HG03025 (cell line): ENCODE measurements at regions not wholly inside any gene's neighbourhood (a gene's known extent, or its start where the extent isn't known, plus 50 kb on each side); places are given as distances from the start of the nearest gene placed in this dataset.

ENCODE experiments used
- ATAC-seq: cut with Tn5 transposase; IDR thresholded peaks from one replicate; pipeline ENCODE4 v1.9.1; 2021; ENCODE audit warnings: mild to moderate bottlenecking, moderate library complexity; ENCODE audit not compliant: unreplicated experiment, low FRiP score

DNA sequence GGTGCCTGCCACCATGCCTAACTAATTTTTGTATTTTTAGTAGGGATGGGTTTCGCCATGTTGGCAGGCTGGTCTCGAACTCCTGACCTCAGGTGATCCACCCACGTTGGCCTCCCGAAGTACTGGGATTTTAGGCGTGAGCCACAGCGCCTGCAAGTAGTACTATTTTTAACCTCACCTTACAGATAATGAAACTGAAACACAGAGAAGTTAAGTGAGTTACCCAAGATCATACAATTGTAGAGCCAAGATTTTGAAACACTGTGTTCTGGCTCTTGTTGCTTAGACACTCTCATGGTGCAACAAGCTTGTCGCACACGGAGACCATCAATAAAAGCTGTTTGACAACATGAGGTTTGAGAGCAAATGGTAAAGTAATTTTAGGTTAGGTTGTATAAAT lies 159.1 kb upstream of the LMNTD1 start:
- no peak for ATAC-seq

DNA sequence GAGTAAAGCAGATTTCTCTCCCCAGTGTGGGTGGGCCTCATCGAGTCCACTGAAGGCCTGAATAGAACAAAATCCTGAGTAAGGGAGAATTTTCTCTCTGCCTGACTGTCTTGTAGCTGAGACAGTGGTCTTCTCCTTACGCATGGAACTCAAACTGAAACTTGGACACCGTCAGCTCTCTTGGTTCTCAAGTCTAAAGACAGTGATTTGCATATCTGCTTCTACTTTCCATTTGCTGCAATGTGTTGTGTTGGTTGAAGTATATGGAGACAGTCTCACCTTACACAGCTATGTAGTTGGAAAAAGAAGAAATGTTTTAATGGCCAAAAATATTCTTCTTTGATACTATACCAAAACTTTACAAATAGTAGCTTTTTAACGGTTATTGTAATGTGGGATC lies 160.2 kb upstream of the LMNTD1 start:
- ATAC-seq = peak; percentile 100

DNA sequence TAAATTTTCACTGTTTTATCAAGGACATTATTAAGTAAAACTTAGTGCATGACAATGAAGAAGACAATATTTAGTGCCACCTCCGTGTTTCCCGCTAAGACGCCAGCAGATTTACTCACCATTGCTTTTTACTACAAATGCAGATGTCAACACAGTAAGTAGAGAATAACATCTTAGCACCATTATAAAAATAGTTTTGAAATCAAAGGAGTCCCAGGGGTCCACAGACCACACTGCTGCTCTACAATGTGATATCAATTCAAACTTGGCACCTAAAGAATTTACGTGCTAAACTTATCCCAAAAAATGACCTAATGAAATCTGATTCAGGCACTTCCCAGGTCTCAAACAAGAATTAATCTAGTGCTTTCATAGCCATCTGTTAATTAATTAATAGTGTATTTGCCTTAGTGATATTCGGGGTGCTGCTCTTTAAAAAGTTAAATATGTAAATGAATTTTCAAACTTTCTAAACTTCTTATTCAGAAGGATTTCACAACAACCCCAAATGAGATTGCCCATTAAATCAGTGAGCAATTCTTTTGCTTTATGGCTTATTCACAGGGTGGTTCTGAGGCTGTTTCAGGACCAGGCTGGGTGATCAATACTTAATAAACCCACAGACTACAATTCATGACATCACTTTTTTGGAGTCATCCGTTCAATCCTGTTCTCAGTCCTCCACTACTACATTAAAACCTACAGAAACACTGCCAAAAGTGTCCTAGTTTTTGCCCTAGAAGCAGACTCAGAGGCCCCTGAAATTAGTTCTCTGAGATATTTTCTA lies 161.3 kb upstream of the LMNTD1 start:
- no peak for ATAC-seq

DNA sequence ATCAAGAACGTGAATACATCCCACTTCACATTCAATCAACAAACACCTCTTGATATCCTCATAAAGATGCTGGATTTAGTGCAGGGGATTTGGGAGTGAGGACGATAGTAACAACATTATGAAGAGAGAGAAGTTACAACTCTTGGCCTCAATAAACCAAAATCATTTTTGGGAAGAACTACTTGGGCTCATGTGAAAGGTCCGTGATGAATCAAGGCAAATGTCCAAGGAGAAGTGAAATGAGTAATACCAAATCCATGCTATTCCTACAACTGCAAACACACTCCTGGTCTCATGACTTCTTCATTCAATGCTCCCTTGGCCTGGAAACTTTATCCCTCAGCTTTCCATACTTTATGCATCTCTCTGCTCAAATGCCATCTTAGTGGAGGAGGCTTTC lies 162.0 kb upstream of the LMNTD1 start:
- no peak for ATAC-seq

DNA sequence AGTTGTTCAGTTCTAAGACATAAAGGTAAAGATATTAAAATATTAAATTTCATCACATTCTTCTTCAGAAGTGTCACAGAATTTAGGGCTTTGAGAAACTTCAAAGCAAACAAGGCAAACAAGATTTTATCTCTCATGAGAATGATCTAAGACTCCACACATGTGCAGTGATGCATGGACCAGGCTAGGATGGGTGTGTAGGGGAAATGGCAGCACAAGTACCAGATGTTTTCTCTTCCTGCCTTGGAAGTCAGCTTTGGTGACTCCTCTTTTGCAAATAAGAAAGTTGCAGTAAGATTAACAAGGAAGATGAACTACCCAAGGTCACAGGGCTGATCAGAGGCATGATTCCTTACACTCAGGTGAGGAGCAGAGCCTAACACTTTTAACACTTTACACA lies 163.8 kb upstream of the LMNTD1 start:
- no peak for ATAC-seq

DNA sequence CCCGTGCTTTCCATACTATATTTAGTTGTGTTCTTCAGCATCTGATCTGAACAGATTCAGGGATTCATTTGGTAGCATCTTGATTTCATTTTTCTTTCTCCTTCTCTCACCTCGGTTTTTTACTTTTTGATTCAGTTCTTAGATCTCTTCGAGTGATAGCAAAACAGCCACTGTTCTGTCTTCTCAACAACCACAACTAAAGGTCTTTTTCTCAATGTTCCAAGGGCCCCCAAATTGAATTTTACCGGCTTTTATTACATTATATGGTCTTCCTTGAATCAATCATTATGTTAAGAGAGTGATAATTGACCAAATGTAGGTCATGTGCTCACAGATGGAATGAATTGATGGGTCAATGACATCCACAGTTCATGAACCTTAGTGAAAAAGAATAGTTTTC lies 164.5 kb upstream of the LMNTD1 start:
- ATAC-seq = no peak

DNA sequence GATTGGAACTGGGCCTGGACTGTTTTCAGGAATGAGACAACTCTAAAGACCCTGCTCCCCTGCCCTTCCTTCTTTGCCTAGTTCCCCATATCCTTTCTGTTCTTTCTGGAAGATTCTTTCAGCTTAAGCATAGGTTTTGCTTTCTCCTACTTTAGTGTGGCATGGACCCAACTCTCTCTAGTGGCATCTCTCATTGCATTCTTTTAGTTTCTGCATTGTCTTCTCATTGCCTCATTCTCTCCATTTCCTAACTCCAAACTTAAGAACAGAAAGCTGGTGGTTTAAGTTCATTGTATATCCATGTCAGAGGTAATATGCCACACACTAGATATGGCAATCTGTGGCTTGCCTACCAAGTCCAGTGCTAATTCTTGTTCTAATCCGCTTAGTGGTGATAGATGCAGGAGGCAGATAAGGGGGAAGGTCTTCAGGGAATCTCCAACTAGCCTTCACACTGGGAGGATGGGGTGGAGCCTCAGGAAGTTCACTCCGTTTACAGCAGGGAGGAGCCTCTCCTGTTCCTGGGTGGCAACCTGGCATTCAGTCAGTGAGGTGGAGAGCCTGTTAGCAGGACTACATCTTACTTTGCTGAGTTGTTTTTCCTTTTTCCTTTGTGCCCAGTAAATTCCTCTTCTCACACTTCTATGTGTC lies 165.1 kb upstream of the LMNTD1 start:
- no peak for ATAC-seq

DNA sequence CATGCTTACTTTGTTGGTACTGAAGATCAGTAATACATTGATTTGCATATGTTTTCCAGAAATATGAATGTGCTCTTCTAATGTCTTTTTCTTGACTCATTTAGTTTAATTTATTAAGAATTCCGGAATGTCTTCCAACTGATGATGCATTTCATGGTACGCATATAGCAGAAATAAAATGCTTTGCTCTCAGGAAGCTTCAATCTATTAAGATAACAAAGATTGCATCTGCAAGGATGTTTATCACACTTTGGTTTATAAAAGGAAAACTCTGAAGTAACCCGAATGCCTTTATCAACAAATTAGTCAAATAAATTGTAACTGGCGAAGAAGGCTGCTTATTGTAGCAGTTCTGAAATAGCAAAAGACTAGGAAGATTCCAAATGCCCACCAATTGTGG lies 166.4 kb upstream of the LMNTD1 start:
- ATAC-seq = no peak

DNA sequence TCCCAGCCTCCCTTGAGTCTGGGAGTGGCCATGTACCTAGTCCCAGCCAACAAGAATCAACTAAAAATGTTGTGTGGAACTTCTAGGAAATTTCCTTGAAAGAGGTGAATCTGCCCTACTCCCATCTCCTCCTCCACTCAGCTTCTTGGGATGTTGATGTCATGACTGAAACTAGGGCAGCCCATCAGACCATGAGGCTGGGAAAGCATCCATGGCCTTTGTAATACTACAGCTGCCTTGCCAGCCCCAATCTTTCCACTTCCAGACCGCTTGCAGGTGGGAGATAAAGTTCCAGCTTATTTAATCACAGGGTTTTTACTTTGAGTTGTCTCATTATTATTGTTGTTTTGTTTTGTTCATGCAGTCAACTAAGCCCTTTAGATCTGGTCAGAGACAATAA lies 170.3 kb upstream of the LMNTD1 start:
- no peak for ATAC-seq

DNA sequence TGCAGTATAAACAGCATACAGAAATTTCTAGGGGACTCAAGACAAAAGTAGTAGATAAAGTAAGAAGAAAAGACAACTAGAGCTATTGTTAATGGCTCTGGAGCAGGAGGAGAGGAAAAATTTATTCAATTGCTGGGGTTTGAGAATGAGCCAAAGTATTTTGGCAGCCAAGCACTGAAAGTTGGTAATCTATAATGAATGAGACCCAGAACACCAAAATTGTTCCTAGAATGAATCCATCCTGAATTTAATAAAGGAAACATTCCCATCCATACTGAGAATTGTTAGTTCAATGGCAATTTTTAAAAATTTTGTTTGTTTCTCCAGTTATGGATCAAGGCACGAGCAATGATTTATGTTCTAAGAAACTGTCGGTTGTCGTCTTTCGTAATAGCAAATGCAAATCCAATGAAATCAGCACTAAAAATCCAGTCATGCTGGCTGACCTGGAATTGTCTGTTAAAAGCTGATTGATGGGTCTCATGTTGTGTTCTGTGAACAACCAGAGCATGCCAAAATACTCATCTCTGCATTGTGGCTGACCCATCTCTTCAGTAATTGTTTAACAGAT lies 170.9 kb upstream of the LMNTD1 start:
- no peak for ATAC-seq

DNA sequence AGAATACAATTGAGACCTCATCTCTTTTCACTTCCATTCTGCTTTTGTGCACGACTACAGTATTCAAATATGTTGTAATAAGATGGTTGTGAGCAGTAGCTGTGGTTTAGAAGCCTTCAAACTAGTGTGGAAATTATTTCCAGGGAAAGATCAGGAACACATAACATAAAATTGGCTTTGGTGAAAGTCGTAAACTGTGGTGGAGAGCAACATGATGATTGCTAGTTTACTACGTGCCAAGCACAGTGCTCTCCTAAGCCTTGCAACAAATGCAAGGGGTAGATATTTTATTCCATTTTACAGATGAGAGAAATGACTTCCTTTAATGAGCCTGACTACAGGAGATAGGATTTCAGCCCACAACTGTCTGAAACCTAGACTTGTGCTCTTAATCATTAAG lies 172.4 kb upstream of the LMNTD1 start:
- ATAC-seq = no peak

DNA sequence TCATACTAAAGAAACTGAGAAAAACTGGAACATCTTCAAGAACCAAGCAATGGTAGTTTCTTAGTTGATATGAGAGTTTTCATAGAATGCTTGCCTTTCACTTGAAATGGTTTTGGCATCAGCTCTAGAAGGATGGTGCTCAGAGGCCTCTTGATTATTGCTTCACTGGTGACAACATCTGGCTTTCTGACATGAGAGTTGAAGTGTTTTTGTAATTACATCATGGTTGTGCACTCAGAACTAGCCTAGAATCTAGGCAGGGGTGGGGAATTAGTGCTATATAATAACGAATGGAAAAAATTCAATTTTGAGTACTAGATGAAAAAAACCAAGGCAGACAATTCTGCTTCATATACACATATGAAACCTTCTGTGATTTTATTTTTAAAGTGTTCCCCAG lies 172.8 kb upstream of the LMNTD1 start:
- no peak for ATAC-seq

DNA sequence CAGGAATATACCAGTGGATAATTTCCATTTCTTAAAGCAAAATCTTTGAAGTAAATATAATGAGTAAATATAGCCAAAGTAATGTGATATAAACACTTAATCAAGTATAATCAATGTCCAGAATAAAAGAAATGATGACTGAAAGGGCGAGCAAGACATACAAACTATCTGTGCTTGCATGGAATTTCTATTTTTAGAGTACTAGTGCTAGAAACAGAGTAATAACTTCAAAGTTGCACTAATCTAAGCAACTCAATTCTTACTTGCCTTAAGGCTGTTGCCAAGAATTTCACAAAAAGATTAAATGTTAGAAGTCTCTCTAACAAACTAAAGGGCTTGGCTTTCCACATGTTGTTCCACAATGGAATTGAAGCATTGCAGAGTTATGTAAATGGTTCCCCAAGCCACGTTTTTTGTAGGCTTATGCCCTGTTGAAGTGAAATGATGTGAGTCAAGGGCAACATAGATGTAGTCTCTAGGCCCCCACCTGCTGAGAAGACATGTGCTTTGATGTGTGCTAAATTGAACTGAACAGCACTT lies 175.0 kb upstream of the LMNTD1 start:
- no peak for ATAC-seq

DNA sequence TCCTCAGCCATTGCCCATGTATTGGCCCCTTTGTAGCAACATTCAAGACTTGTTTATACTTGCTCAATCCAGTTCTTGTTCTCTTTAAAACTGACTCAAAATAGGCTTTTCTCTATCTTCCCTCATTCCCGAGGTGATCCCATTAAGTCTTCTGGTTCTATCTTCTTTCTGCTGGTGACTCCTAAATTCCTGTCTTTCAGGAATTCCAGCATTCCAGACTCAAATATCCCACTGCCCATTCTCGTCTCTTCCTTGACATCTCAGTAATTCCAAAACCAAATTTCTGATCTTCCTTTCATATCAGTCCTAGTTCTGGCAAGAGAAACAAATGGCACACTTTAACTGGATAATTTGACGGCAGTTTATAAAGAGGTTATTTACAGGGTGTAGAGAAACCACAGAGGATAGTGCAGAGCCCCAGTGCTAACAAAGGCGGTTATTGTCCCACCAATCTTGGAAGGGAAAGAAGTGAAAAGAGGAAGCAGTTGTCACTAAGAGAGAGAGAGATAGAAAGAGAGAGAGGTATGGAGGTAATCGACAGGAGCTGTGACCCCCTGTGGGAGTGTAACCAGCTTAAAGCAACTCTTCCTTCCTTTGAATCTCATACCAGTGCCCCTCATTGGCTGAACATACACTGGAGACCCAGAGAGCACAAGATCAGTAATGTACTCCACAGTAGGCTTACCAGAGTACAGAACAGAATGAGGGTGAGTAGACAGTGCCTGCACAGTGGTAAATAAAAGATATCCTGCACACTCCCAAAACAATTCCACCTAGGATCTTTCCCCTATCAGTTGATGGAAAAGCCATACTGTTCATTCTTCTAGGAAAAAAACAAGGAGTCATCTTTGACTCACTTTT lies 177.6 kb upstream of the LMNTD1 start:
- ATAC-seq = no peak

DNA sequence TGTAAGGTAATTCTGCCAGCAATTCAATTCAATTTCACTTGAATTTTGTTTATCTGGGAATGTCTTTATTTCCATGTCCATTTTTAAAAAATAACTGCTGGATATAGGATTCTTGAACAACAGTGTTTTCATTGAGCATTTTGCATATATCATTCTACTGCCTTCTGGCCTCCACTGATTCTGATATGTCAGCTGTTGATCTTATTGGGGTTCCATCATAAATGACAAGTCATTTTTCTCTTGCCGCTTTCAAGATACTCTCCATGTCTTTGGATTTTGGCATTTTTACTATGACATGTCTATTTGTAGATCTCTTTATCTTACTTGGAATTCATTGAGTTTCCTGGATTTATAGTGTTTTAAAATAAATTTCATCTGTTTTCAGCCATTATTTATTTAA lies 180.5 kb upstream of the LMNTD1 start:
- no peak for ATAC-seq

DNA sequence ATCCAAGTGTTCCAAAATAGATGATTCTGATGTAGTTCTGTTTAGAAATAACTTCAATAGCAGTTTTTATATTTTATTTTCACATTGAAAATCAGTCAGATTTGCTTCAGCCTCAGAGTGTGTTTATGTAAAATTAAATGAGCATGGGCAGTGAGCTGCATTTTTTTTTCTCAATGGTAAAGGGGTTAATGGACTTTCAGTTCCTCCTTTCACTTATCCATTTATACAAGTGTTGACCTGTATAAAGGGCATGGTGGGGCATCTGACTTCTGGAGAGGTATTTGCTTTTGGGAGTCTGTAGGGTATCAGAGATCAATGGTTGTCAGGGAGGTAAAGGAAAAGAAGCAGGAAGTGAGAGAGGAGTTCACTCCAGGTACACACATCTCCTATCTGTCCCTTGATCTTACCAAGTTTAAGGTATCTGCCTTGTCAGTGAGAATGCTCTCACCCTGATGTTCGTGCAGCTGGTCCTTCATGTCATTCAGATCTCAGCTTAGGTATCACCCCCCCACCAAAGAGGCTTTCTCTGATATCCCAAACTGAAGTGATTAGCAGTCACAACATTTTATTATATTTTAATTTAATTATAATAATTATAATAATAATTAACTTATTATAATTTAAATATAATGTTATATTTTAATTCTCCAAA lies 181.6 kb upstream of the LMNTD1 start:
- ATAC-seq = peak; percentile 55

DNA sequence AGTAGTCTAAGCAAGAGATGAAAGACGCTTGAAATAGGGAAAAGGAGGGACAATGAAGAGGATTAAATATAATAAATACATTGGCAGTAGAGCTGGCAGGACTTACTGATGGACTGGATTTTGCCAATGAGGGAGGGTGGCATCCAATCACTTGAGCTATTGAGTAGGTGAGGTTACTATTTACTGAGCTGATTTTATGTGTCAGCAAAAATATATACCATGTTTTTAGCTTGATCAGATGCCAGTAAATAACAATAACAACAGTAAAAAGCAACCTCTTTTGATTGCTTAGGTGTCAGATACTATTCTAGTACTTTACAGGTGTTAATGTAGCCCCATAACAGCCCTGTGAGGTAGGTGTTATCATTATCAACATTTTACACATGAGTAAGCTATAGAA lies 187.5 kb upstream of the LMNTD1 start:
- ATAC-seq = no peak

DNA sequence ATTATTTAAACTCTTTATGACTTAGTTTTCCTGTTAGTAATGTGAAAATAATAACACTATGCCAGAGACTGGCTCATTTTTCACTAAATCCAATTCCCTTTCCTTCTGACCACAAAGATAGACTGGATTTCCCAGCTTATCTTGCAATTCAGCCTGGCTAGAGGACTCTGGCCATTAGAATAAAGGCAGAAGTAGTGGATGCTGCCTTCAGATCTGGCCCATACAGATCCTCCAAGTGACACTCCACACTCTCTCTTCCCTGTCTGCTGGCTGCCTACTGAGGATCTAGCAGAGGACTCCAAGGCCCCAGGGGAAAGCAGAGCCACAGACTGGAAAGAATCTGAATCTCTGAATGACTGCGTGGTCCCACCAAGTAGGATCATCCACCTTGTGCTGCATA lies 188.8 kb upstream of the LMNTD1 start:
- ATAC-seq = no peak

DNA sequence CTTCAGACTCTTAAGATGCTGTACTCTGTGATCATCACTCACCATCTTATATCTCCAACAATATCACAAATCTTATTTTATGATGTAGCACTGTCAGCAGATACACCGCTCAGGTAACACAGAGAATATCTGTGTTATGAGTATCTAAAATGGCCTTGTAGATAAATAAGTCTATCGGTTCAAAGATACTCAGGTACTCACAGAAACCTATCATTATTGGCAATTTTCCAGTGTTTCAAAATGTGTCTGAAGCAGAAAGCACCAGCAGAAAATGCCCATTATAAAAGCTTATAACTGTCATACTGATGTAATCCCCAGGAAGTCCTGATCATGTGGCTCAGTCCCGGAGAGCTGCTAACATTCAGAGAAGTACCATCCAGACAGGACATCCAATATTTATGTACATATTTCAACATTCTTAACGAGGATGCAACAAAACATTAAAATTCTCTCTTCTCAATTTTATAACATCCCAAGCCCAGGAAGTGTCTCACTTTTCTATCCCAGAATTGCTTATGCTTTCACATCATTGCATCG lies 190.7 kb upstream of the LMNTD1 start:
- no peak for ATAC-seq

DNA sequence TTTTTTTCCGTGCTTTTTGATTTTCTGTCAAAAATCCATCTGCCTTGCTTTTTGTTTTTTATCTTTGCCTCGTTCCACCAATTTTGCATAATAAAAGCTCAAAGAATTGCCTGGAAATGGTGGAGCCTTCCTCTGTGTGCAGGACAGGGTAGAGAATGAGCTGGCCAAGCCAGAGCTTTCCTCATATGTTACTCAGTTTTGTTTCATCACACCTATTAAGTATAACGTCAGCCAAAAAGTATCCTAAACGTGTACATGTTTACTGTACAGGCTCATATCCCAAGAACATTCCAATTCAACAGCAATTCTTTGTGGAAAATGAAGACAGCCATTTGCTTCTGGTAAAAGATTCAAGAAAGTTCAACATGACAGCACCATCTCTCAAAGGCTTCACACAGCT lies 191.2 kb upstream of the LMNTD1 start:
- ATAC-seq = no peak
